OCI-LY7 (cell line): ENCODE measurements at regions not wholly inside any gene's neighbourhood (a gene's known extent, or its start where the extent isn't known, plus 50 kb on each side); places are given as distances from the start of the nearest gene placed in this dataset.

Source experiments
- BruUV-seq: library from RNA; stranded (reverse); fragments of 400-500 nt; replicated peaks from 2 replicates; lab custom pipeline; 2021; lab: Mats Ljungman, UMichigan
- CTCF ChIA-PET: fragments of 300-600 bp; sonication (Branson Sonifier 250); formaldehyde crosslinking; loops from one replicate; lab custom pipeline; 2022; ENCODE audit warnings: antibody characterized with exemption; ENCODE audit not compliant: unreplicated experiment; lab: Charles Lee
- POLR2A ChIA-PET: fragments of 300-600 bp; sonication (Branson Sonifier 250); formaldehyde crosslinking; loops from one replicate; lab custom pipeline; 2022; ENCODE audit warnings: antibody characterized with exemption; lab: Charles Lee
- DNase-seq: peaks from one replicate; pipeline ENCODE4 v3.0.0-alpha.2; 2015; ENCODE audit warnings: low spot score
- H2AFZ ChIP-seq: fragments of 200-600 bp; sonication (generic), shearing (Covaris generic); 2 replicates; pipeline ENCODE4 v1.6.1; 2014; ENCODE audit warnings: mild to moderate bottlenecking, antibody characterized with exemption, low read length, moderate library complexity
- H3K27ac ChIP-seq: fragments of 200-600 bp; sonication (generic); 2 replicates; pipeline ENCODE4 v1.5.1; 2014; ENCODE audit warnings: mixed run types, low read depth, mild to moderate bottlenecking, moderate library complexity, low read length, inconsistent platforms; ENCODE audit not compliant: poor library complexity, severe bottlenecking
- H3K36me3 ChIP-seq: fragments of 200-600 bp; sonication (generic); 2 replicates; pipeline ENCODE4 v1.6.1; 2014; ENCODE audit warnings: mild to moderate bottlenecking, antibody characterized with exemption, low read length, moderate library complexity, mixed read lengths; ENCODE audit not compliant: insufficient read depth
- H3K4me1 ChIP-seq: fragments of 200-600 bp; sonication (generic); 2 replicates; pipeline ENCODE4 v1.5.1; 2014; ENCODE audit warnings: mild to moderate bottlenecking, low read length; ENCODE audit not compliant: insufficient read depth, poor library complexity, severe bottlenecking
- H3K4me2 ChIP-seq: fragments of 200-600 bp; sonication (generic); 2 replicates; pipeline ENCODE4 v1.6.1; 2014; ENCODE audit warnings: mild to moderate bottlenecking, low read length
- H3K4me3 ChIP-seq: fragments of 200-600 bp; sonication (generic); 2 replicates; pipeline ENCODE4 v1.5.1; 2014; ENCODE audit warnings: mild to moderate bottlenecking, low read depth, low read length; ENCODE audit not compliant: poor library complexity, severe bottlenecking
- H3K79me2 ChIP-seq: fragments of 200-600 bp; sonication (generic); 2 replicates; pipeline ENCODE4 v1.6.1; 2016; ENCODE audit warnings: low read depth, mild to moderate bottlenecking, low read length, moderate library complexity, mixed read lengths; ENCODE audit not compliant: insufficient read depth
- H3K9me2 ChIP-seq: fragments of 200-600 bp; sonication (generic); 2 replicates; pipeline ENCODE4 v1.6.1; 2016; ENCODE audit warnings: mild to moderate bottlenecking, low read length, mixed read lengths; ENCODE audit not compliant: insufficient read depth
- H3K9me3 ChIP-seq: fragments of 200-600 bp; sonication (generic); 2 replicates; pipeline ENCODE4 v1.6.1; 2014; ENCODE audit warnings: mild to moderate bottlenecking, mixed run types, low read length, mixed read lengths
- H4K20me1 ChIP-seq: fragments of 200-600 bp; sonication (generic); 2 replicates; pipeline ENCODE4 v1.6.1; 2014; ENCODE audit warnings: mild to moderate bottlenecking, antibody characterized with exemption, low read length, moderate library complexity, mixed read lengths; ENCODE audit not compliant: insufficient read depth
- CTCF ChIP-seq: fragments of 200-600 bp; sonication (generic); conservative IDR thresholded peaks from 2 replicates; pipeline ENCODE4 v1.5.1; 2014; ENCODE audit warnings: mild to moderate bottlenecking, antibody characterized with exemption, low read length, moderate library complexity, mixed read lengths
- EZH2phosphoT487 ChIP-seq: fragments of 200-600 bp; sonication (generic); IDR thresholded peaks from 2 replicates; pipeline ENCODE4 v1.6.1; 2018; ENCODE audit warnings: low read depth, borderline replicate concordance, mild to moderate bottlenecking, mixed run types, antibody characterized with exemption, low read length, moderate library complexity, mixed read lengths
- intact Hi-C: fragments of 100-400 bp; cut with micrococcal nuclease; formaldehyde crosslinking; loops from one replicate; pipeline ENCODE4 v1.10.0; 2022; ENCODE audit not compliant: unreplicated experiment

- no peak for TF ChIP-seq EZH2phosphoT487
- peak; percentile 49 for TF ChIP-seq CTCF
- Histone ChIP-seq H2AFZ (no peak overlapping the region), H3K4me1 (no peaks in the 10 kb centered on the region), H4K20me1 (no peaks in the 10 kb centered on the region), H3K79me2 (no peaks in the 10 kb centered on the region), H3K9me2 (no peaks in the 10 kb centered on the region), H3K36me3 (no peaks in the 10 kb centered on the region), H3K4me3 (no peak overlapping the region), H3K27ac (no peak overlapping the region), H3K9me3 (no peaks in the 10 kb centered on the region), H3K4me2 (no peak overlapping the region)
- no TSS peak for BruUV-seq
- CTCF ChIA-PET, result no interaction called here
- DNase-seq, result no peak
- POLR2A ChIA-PET, result interaction anchor here (0.6 kb wide), 2 partner anchors 24 to 229 kb away, joined by 3 read pairs; no protein-coding TSS in a partner anchor
- intact Hi-C loops, result no loop called here
Measured at GRCh38 chr7:124171068-124171467, 138.2 kb upstream of the TMEM229A start.

GRCh38 chr7:124168616-124169015 is 135.7 kb upstream of the TMEM229A start:
- no TSS peak for BruUV-seq
- H3K79me2 ChIP-seq, result no peaks in the 10 kb centered on the region
- intact Hi-C loops, result no loop called here
- H3K4me3 ChIP-seq, result no peak overlapping the region
- H3K36me3 ChIP-seq, result no peaks in the 10 kb centered on the region
- ChIA-PET POLR2A (no interaction called here), CTCF (no interaction called here)
- DNase-seq, result no peak
- H3K27ac ChIP-seq, result no peak overlapping the region
- H3K4me1 ChIP-seq, result no peaks in the 10 kb centered on the region
- no peaks in the 10 kb centered on the region for H3K9me2 ChIP-seq
- H4K20me1 ChIP-seq, result no peaks in the 10 kb centered on the region
- H2AFZ ChIP-seq, result no peak overlapping the region
- H3K9me3 ChIP-seq, result no peaks in the 10 kb centered on the region
- H3K4me2 ChIP-seq, result no peak overlapping the region
- TF ChIP-seq CTCF (no peak), EZH2phosphoT487 (no peak)

- Histone ChIP-seq H3K79me2 (no peaks in the 10 kb centered on the region), H2AFZ (no peak overlapping the region), H4K20me1 (no peaks in the 10 kb centered on the region), H3K9me2 (no peaks in the 10 kb centered on the region), H3K27ac (no peak overlapping the region), H3K4me1 (no peaks in the 10 kb centered on the region), H3K9me3 (no peaks in the 10 kb centered on the region), H3K4me3 (no peak overlapping the region), H3K36me3 (no peaks in the 10 kb centered on the region), H3K4me2 (no peak overlapping the region)
- no peak for DNase-seq
- ChIA-PET CTCF (no interaction called here), POLR2A (interaction anchor here (0.9 kb wide), 1 partner anchor 77 kb away, joined by 3 read pairs; no protein-coding TSS in a partner anchor)
- no TSS peak for BruUV-seq
- intact Hi-C loops, result no loop called here
- TF ChIP-seq CTCF, result no peak
- no peak for TF ChIP-seq EZH2phosphoT487
Measured at GRCh38 chr7:124162667-124163066, 129.8 kb upstream of the TMEM229A start.
